HEK293 (cell line): ENCODE measurements at regions not wholly inside any gene's neighbourhood (a gene's known extent, or its start where the extent isn't known, plus 50 kb on each side); places are given as distances from the start of the nearest gene placed in this dataset.

Experiments
- CTCF ChIA-PET: fragments of 350-600 bp; formaldehyde crosslinking; extraction: SDS; loops from one replicate; lab custom pipeline; 2021; ENCODE audit warnings: antibody characterized with exemption; lab: Yijun Ruan, JAX
- POLR2A ChIA-PET: fragments of 300-600 bp; formaldehyde crosslinking; extraction: SDS; loops from one replicate; lab custom pipeline; 2020; ENCODE audit warnings: antibody characterized with exemption, inconsistent platforms; lab: Yijun Ruan, JAX
- H3K27ac ChIP-seq: fragments of 200-500 bp; sonication (Bioruptor generic); 2 replicates; pipeline ENCODE4 v1.5.1; 2014; ENCODE audit warnings: low read depth, low read length, control low read depth, inconsistent platforms; ENCODE audit errors: extremely low read depth
- H3K36me3 ChIP-seq, 2 experiments: fragments of 200-500 bp in 1 of 2; sonication (Bioruptor generic) in 1 of 2; 1 replicate in 1 of 2; 2 replicates in 1 of 2; pipeline ENCODE4 v1.5.1; 2014 to 2017; ENCODE audit warnings: inconsistent platforms in 2 of 2, low read length in 2 of 2; ENCODE audit not compliant: control insufficient read depth in 2 of 2, insufficient read depth in 1 of 2
- H3K4me1 ChIP-seq: fragments of 200-500 bp; sonication (Bioruptor generic); 2 replicates; pipeline ENCODE4 v1.5.1; 2014; ENCODE audit warnings: mild to moderate bottlenecking, low read length, inconsistent platforms; ENCODE audit not compliant: control insufficient read depth, insufficient read depth
- H3K4me3 ChIP-seq: 2 replicates; pipeline ENCODE4 v1.5.1; 2011; ENCODE audit warnings: low read depth, mild to moderate bottlenecking, control low read depth, low read length, moderate library complexity
- H3K9me3 ChIP-seq: fragments of 200-500 bp; sonication (Bioruptor generic); 2 replicates; pipeline ENCODE4 v1.5.1; 2014; ENCODE audit warnings: low read depth, low read length, inconsistent platforms; ENCODE audit not compliant: control insufficient read depth, insufficient read depth
- KLF7 ChIP-seq: fragments of 450-650 bp; formaldehyde crosslinking; IDR thresholded peaks from 2 replicates; pipeline ENCODE4 v1.5.1; 2016; ENCODE audit warnings: missing biosample characterization, missing genetic modification characterization, borderline replicate concordance
- OSR2 ChIP-seq: fragments of 450-650 bp; formaldehyde crosslinking; IDR thresholded peaks from 2 replicates; pipeline ENCODE4 v1.5.1; 2016; ENCODE audit warnings: missing biosample characterization, missing genetic modification characterization
- PRDM10 ChIP-seq: fragments of 450-650 bp; formaldehyde crosslinking; IDR thresholded peaks from 2 replicates; pipeline ENCODE4 v1.5.1; 2016; ENCODE audit warnings: missing biosample characterization, missing genetic modification characterization
- RBAK ChIP-seq: fragments of 450-650 bp; formaldehyde crosslinking; IDR thresholded peaks from 2 replicates; pipeline ENCODE4 v1.5.1; 2016; ENCODE audit warnings: missing biosample characterization, missing genetic modification characterization
- ZBTB1 ChIP-seq: fragments of 450-650 bp; formaldehyde crosslinking; IDR thresholded peaks from 2 replicates; pipeline ENCODE4 v1.5.1; 2016; ENCODE audit warnings: missing biosample characterization, missing genetic modification characterization
- ZBTB17 ChIP-seq: fragments of 450-650 bp; formaldehyde crosslinking; IDR thresholded peaks from 2 replicates; pipeline ENCODE4 v1.5.1; 2016; ENCODE audit warnings: missing biosample characterization, missing genetic modification characterization
- ZBTB7A ChIP-seq: fragments of 450-650 bp; formaldehyde crosslinking; IDR thresholded peaks from 2 replicates; pipeline ENCODE4 v1.5.1; 2016; ENCODE audit warnings: low read depth, missing biosample characterization, missing genetic modification characterization
- ZFP69B ChIP-seq: fragments of 450-650 bp; formaldehyde crosslinking; IDR thresholded peaks from 2 replicates; pipeline ENCODE4 v1.5.1; 2016; ENCODE audit warnings: missing biosample characterization, missing genetic modification characterization
- ZNF157 ChIP-seq: fragments of 450-650 bp; formaldehyde crosslinking; IDR thresholded peaks from 2 replicates; pipeline ENCODE4 v1.5.1; 2016; ENCODE audit warnings: missing biosample characterization, missing genetic modification characterization
- ZNF311 ChIP-seq: fragments of 450-650 bp; formaldehyde crosslinking; IDR thresholded peaks from 2 replicates; pipeline ENCODE4 v1.5.1; 2017; ENCODE audit warnings: missing biosample characterization, missing genetic modification characterization, borderline replicate concordance
- ZNF350 ChIP-seq: fragments of 450-650 bp; formaldehyde crosslinking; IDR thresholded peaks from 2 replicates; pipeline ENCODE4 v1.5.0; 2017; ENCODE audit warnings: missing biosample characterization, mild to moderate bottlenecking, missing genetic modification characterization
- ZNF404 ChIP-seq: fragments of 450-650 bp; formaldehyde crosslinking; IDR thresholded peaks from 2 replicates; pipeline ENCODE4 v1.5.1; 2017; ENCODE audit warnings: missing biosample characterization, missing genetic modification characterization
- ZNF571 ChIP-seq: fragments of 450-650 bp; formaldehyde crosslinking; IDR thresholded peaks from 2 replicates; pipeline ENCODE4 v1.5.0; 2017; ENCODE audit warnings: missing biosample characterization, missing genetic modification characterization
- ZNF626 ChIP-seq: fragments of 450-650 bp; sonication (Bioruptor Pico); formaldehyde crosslinking; IDR thresholded peaks from 2 replicates; pipeline ENCODE4 v1.5.1; 2018; ENCODE audit warnings: missing biosample characterization, missing genetic modification characterization, inconsistent platforms
- ZNF639 ChIP-seq: fragments of 450-650 bp; formaldehyde crosslinking; IDR thresholded peaks from 2 replicates; pipeline ENCODE4 v1.5.1; 2016; ENCODE audit warnings: missing biosample characterization, missing genetic modification characterization
- ZNF660 ChIP-seq: fragments of 450-650 bp; IDR thresholded peaks from 2 replicates; pipeline ENCODE4 v1.5.1; 2018; ENCODE audit warnings: missing biosample characterization, mild to moderate bottlenecking, missing genetic modification characterization
- ZNF677 ChIP-seq: fragments of 450-650 bp; IDR thresholded peaks from 2 replicates; pipeline ENCODE4 v1.5.0; 2018; ENCODE audit warnings: missing biosample characterization, mild to moderate bottlenecking, missing genetic modification characterization, moderate library complexity
- TF ChIP-seq, protein P1 (sequence below): fragments of 450-650 bp; formaldehyde crosslinking; IDR thresholded peaks from 2 replicates; pipeline ENCODE4 v1.5.1; 2016; ENCODE audit warnings: missing biosample characterization, missing genetic modification characterization
- TF ChIP-seq, protein P2 (sequence below): fragments of 450-650 bp; formaldehyde crosslinking; IDR thresholded peaks from 2 replicates; pipeline ENCODE4 v1.5.1; 2016; ENCODE audit warnings: missing biosample characterization, missing genetic modification characterization, borderline replicate concordance

DNA sequence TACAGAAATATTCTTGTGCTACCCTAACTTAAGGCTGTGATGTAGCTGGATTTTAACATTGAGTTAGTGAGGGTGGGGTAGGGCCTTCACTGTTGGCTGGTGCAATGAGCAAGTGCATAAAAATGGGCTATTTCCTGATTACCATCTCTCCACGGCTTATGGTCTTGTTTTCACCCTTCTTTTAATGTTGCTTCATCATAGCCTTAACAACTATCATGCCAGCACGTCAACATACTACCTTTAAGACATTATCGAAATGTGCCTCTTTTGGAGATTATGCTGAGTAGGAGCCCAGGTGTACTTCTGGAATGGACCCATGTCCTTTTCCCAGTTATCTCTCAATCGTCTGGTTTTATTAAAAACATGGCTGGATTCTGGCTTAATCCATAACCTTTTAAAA is 350.9 kb upstream of the ACTBL2 start (continued):
- TF ChIP-seq ZBTB7A (tag by site-specific recombination) (no peak), ZNF677 (tag by site-specific recombination) (no peak)
- TF ChIP-seq, protein P1, sequence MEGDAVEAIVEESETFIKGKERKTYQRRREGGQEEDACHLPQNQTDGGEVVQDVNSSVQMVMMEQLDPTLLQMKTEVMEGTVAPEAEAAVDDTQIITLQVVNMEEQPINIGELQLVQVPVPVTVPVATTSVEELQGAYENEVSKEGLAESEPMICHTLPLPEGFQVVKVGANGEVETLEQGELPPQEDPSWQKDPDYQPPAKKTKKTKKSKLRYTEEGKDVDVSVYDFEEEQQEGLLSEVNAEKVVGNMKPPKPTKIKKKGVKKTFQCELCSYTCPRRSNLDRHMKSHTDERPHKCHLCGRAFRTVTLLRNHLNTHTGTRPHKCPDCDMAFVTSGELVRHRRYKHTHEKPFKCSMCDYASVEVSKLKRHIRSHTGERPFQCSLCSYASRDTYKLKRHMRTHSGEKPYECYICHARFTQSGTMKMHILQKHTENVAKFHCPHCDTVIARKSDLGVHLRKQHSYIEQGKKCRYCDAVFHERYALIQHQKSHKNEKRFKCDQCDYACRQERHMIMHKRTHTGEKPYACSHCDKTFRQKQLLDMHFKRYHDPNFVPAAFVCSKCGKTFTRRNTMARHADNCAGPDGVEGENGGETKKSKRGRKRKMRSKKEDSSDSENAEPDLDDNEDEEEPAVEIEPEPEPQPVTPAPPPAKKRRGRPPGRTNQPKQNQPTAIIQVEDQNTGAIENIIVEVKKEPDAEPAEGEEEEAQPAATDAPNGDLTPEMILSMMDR (tag by site-specific recombination), result no peak

DNA sequence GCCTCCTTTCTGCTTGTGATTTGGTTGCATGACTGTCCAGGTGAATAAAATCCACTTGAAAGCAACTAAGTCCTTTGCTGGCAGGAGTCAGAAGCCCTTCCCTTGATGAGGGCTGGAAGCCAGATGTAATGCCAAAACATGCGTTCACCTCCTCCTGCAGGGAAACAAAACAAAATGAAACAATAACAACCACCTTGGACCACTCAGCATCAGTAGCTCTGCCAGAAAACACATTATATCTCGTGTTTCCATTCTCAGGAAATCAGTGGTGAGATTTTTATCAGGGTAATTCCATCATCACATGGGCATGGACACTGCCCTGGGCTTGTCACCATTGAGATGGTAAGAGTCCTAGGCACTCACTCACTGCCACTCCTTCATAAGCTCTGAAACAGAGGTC is 350.3 kb upstream of the ACTBL2 start:
- ChIA-PET CTCF (interaction anchor here (0.7 kb wide), 1 partner anchor 54 kb away, joined by 3 read pairs; no protein-coding TSS in a partner anchor), POLR2A (no interaction called here)
- no peaks in the 10 kb centered on the region for H3K9me3 ChIP-seq
- TF ChIP-seq ZNF311 (no peak), ZNF660 (tag by site-specific recombination) (no peak), ZNF404 (tag by site-specific recombination) (no peak), ZFP69B (tag by site-specific recombination) (no peak), ZBTB1 (tag by site-specific recombination) (no peak), ZBTB17 (tag by site-specific recombination) (no peak), ZNF639 (no peak), KLF7 (no peak), ZNF626 (tag by site-specific recombination) (no peak), RBAK (tag by site-specific recombination) (no peak), OSR2 (tag by site-specific recombination) (no peak), ZNF677 (tag by site-specific recombination) (no peak), PRDM10 (tag by site-specific recombination) (no peak), ZNF350 (tag by site-specific recombination) (no peak), ZNF571 (tag by site-specific recombination) (no peak), ZNF157 (tag by site-specific recombination) (no peak)
- TF ChIP-seq, protein P2, sequence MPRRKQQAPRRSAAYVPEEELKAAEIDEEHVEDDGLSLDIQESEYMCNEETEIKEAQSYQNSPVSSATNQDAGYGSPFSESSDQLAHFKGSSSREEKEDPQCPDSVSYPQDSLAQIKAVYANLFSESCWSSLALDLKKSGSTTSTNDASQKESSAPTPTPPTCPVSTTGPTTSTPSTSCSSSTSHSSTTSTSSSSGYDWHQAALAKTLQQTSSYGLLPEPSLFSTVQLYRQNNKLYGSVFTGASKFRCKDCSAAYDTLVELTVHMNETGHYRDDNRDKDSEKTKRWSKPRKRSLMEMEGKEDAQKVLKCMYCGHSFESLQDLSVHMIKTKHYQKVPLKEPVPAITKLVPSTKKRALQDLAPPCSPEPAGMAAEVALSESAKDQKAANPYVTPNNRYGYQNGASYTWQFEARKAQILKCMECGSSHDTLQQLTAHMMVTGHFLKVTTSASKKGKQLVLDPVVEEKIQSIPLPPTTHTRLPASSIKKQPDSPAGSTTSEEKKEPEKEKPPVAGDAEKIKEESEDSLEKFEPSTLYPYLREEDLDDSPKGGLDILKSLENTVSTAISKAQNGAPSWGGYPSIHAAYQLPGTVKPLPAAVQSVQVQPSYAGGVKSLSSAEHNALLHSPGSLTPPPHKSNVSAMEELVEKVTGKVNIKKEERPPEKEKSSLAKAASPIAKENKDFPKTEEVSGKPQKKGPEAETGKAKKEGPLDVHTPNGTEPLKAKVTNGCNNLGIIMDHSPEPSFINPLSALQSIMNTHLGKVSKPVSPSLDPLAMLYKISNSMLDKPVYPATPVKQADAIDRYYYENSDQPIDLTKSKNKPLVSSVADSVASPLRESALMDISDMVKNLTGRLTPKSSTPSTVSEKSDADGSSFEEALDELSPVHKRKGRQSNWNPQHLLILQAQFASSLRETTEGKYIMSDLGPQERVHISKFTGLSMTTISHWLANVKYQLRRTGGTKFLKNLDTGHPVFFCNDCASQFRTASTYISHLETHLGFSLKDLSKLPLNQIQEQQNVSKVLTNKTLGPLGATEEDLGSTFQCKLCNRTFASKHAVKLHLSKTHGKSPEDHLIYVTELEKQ (tag by site-specific recombination), result no peak
- H3K4me1 ChIP-seq, result 0 out of 2 replicates have a peak, but pooled peaks cover 2% of the 10 kb centered on the region
- H3K27ac ChIP-seq, result no peak overlapping the region
- H3K36me3 ChIP-seq, result no peaks in the 10 kb centered on the region
- no peak overlapping the region for H3K4me3 ChIP-seq
